Suprapubic skin (tissue), 4 donors: ENCODE measurements at regions not wholly inside any gene's neighbourhood (a gene's known extent, or its start where the extent isn't known, plus 50 kb on each side); places are given as distances from the start of the nearest gene placed in this dataset.

Experiments
- CTCF ChIP-seq, 2 donors: fragments of 200-600 bp in 1 of 2; fragments of 450-650 bp in 1 of 2; sonication (generic) in 1 of 2; IDR thresholded peaks; one replicate each; pipeline ENCODE4 v1.5.1; 2016 to 2019; ENCODE audit warnings: antibody characterized with exemption in 2 of 2, mild to moderate bottlenecking in 1 of 2, moderate library complexity in 1 of 2
- EP300 ChIP-seq: sonication (generic); formaldehyde crosslinking; IDR thresholded peaks from one replicate; pipeline ENCODE4 v1.6.1; 2017; ENCODE audit warnings: antibody characterized with exemption
- POLR2A ChIP-seq, 2 donors: fragments of 450-650 bp; IDR thresholded peaks; one replicate each; pipeline ENCODE4 v1.6.1; 2017; ENCODE audit warnings: antibody characterized with exemption in 2 of 2, mild to moderate bottlenecking in 2 of 2, moderate library complexity in 2 of 2
- POLR2AphosphoS5 ChIP-seq, 3 donors: sonication (generic); formaldehyde crosslinking; IDR thresholded peaks; one replicate each; pipeline ENCODE4 v1.6.1; 2017; ENCODE audit warnings: antibody characterized with exemption in 3 of 3

- no peak for TF ChIP-seq CTCF (IDR thresholded peaks at IDR 0.05)
- TF ChIP-seq POLR2A (IDR thresholded peaks at IDR 0.05): no peak
- no peak for TF ChIP-seq POLR2AphosphoS5 (IDR thresholded peaks at IDR 0.05)
- TF ChIP-seq EP300: no peak
Measured at GRCh38 chr4:158008551-158009218, 164.1 kb downstream of the GASK1B start.
